GM18502 (cell line): ENCODE measurements at regions not wholly inside any gene's neighbourhood (a gene's known extent, or its start where the extent isn't known, plus 50 kb on each side); places are given as distances from the start of the nearest gene placed in this dataset.
"Not testable (repeated sequence)": the region's sequence is repeated elsewhere in the genome, so short reads cannot be mapped to it uniquely, and the experiment has no call there.

Experiments
- ATAC-seq: cut with Tn5 transposase; IDR thresholded peaks from one replicate; pipeline ENCODE4 v1.9.1; 2021; ENCODE audit warnings: mild to moderate bottlenecking; ENCODE audit not compliant: unreplicated experiment, poor library complexity

DNA sequence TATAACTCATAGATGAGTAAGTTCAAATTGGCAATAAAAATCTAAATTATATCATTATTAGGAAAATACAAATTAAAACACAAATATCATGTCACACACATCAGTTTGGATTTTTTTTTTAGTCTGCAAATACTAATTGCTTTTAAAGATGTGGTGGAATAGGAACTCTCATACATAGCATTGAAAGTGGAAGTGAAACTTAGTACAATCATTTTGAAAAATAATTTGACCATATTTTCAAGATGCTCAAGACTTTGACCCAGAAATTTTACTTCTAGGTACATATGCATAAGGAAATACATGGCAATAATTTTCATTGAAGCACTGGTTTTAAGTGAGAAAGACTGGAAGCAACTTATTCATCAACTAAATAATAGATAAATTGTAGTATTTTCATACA is 147.5 kb upstream of the SMIM31 start:
- peak; percentile 98 for ATAC-seq

GRCh38 chr4:164613256-164613655 is 140.7 kb upstream of the SMIM31 start:
- ATAC-seq = no peak

GRCh38 chr4:164613792-164614191 is 140.1 kb upstream of the SMIM31 start:
- no peak for ATAC-seq

GRCh38 chr4:164614329-164614728 is 139.6 kb upstream of the SMIM31 start:
- ATAC-seq = no peak

- ATAC-seq = no peak
Measured at GRCh38 chr4:164614999-164615398, 138.9 kb upstream of the SMIM31 start.

DNA sequence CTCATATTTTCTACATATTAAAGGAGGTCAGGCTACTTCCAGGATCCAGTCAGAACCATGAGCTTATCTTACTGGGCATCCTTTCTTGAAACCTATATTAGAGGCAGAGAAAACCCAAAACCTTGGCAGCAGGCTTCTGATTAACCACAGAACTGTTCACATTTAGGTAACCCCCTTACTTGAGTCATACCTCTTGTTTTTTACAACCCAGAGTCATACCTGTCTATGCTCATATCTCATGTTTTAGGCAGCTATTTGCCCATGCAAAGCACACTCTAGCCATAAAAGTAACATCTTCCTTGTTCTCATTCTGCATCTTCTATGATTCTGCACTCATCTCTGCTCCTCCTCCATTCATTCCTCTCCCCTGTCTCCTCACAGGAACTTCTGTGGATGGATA is 138.0 kb upstream of the SMIM31 start:
- no peak for ATAC-seq

GRCh38 chr4:164616961-164617360 is 137.0 kb upstream of the SMIM31 start:
- ATAC-seq = no peak

- no peak for ATAC-seq
Measured at GRCh38 chr4:164617426-164617825, 136.5 kb upstream of the SMIM31 start.

DNA sequence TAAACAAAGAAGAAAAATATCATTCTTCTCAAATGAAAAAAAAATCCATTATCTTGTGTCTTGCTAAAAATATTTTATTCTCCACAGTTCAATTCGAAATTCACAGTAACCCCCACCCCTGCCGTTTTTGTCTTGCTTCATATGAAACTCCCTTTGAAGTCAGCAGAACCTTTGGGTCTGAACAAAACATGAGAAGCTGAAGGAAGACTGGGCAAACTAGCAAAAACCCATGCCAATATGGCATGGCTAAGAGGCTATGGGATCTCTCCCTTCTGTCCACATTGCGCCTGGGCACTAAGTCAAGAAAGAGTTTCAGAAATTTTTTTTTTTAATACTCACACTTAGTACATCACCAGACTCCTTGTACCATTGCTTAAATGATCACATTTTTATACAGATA is 136.0 kb upstream of the SMIM31 start:
- ATAC-seq = no peak

- no peak for ATAC-seq
Measured at GRCh38 chr4:164621886-164622521, 131.9 kb upstream of the SMIM31 start.

DNA sequence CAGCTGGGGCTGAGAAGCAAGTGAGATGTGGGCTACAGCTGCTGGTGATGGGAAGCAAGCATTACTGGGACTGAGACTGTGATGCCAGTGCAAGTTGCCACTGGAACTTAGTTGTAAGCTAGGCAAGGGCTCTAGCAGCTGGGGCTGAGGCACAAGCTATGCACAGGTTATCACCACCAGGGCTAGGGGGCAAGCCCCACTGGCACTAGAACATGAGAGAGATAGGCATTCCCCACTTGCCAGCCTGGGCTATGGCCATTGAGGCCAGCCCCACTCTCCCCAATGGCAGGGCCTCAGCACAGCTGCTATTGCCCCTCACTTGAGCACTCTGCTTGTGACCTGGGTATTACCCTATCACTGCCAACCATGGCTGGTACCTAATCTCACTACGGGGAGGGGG is 130.8 kb upstream of the SMIM31 start:
- no peak for ATAC-seq

- no peak for ATAC-seq
Measured at GRCh38 chr4:164639001-164639400, 114.9 kb upstream of the SMIM31 start.

GRCh38 chr4:164648151-164648848 is 105.6 kb upstream of the SMIM31 start:
- no peak for ATAC-seq

DNA sequence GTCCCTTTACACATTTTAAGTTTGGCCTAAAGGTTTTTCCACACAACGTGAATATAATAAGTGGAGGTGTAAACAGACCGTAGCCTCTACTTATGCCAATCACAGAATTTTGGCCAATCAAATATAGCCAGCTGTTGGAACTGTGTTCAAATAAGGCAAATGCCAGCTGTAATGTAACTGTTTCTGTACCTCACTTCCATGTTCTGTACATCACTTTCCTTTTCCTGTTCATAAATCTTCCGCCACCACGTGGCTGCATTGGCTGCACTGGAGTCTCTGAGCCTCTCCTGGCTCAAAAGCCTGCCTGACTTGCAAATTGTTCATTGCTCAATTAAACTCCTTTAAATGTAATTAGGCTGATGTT is 105.1 kb upstream of the SMIM31 start:
- ATAC-seq = no peak

DNA sequence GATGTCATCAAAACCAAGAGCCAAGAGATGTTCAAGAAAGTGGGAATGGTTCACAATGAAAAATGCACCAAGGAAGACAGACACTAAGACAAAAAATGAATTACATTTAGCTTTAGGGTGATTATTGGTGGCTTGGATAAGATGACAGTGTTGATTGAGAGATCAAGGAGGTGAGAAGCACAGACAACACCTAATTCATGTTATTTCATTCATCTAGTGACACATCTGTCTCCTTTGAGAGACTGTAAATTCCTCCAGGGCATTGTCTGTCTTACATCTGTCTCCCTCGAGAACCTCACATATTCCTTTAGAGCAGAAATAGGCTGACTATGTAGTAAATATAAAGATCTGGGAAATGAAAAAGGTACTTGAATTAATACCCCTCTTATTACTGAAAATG is 94.2 kb upstream of the SMIM31 start:
- no peak for ATAC-seq

GRCh38 chr4:164676152-164676551 is 77.8 kb upstream of the SMIM31 start:
- not testable (repeated sequence) for ATAC-seq

GRCh38 chr4:164683040-164683439 is 70.9 kb upstream of the SMIM31 start:
- ATAC-seq = no peak

GRCh38 chr4:164695650-164696049 is 58.3 kb upstream of the SMIM31 start:
- no peak for ATAC-seq

DNA sequence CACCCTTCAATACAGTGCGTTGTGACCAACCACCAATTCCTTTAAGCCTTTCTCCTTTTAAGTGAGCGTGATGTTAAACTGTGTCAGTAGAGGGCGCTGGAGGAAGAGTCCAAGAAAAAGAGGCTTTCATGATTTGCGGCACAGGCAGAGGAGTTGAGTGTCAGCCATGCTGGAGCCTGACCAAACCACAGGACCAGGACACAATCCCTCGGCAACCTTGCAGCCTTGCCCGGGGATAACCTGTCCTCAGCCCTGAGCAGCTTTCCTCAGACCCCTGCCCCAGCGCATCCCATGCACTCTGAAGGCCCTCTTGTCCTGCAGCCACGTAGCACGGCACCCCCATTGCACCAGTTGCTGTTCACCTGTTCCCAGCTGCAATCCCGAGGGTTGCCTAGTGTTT is 53.5 kb upstream of the SMIM31 start:
- ATAC-seq = peak; percentile 44

DNA sequence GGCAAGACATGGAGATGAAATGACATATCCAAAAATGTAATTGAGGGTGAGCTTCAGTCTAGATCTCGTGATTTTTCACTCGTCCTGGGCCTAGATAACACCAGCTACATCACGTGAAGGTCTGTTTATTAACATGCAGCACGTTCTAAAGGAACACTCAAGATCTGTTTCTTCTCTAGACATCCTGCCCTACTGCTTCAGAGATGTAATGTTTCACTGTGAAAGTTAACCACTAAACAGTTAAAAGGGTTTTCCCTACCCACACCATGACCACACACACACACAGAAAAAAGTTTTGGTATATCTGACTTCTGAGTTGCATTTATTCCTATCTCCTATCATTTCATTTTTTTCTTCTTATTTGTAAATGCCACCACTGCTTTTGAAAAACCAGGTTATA is 52.3 kb upstream of the SMIM31 start:
- ATAC-seq = peak; percentile 77
